H9 (cell line): ENCODE measurements at regions not wholly inside any gene's neighbourhood (a gene's known extent, or its start where the extent isn't known, plus 50 kb on each side); places are given as distances from the start of the nearest gene placed in this dataset.

Experiments used
- DNase-seq: peaks from one replicate; pipeline ENCODE4 v3.0.0-alpha.2; 2017
- H2AFZ ChIP-seq: one replicate; pipeline ENCODE4 v1.6.1; 2013; ENCODE audit warnings: mild to moderate bottlenecking, low read length, control low read depth, moderate library complexity
- H2AK5ac ChIP-seq: 2 replicates; pipeline ENCODE4 v1.6.1; 2013; ENCODE audit warnings: low read length, control low read depth, mixed read lengths; ENCODE audit not compliant: insufficient read length
- H2BK120ac ChIP-seq: one replicate; pipeline ENCODE4 v1.6.1; 2013; ENCODE audit warnings: low read depth, mild to moderate bottlenecking, low read length, control low read depth, inconsistent platforms; ENCODE audit not compliant: poor library complexity, severe bottlenecking
- H2BK12ac ChIP-seq: 2 replicates; pipeline ENCODE4 v1.6.1; 2013; ENCODE audit warnings: low read length, control low read depth, mixed read lengths, low read depth; ENCODE audit not compliant: insufficient read length
- H2BK15ac ChIP-seq: 2 replicates; pipeline ENCODE4 v1.6.1; 2013; ENCODE audit warnings: low read depth, low read length, control low read depth
- H2BK20ac ChIP-seq: one replicate; pipeline ENCODE4 v1.6.1; 2013; ENCODE audit warnings: low read depth, mild to moderate bottlenecking, low read length, control low read depth, inconsistent platforms; ENCODE audit not compliant: poor library complexity, severe bottlenecking
- H2BK5ac ChIP-seq: 2 replicates; pipeline ENCODE4 v1.6.1; 2013; ENCODE audit warnings: low read length, control low read depth, mixed read lengths; ENCODE audit not compliant: insufficient read length
- H3K14ac ChIP-seq: 2 replicates; pipeline ENCODE4 v1.6.1; 2013; ENCODE audit warnings: low read length, control low read depth; ENCODE audit not compliant: insufficient read depth
- H3K18ac ChIP-seq: 2 replicates; pipeline ENCODE4 v1.6.1; 2013; ENCODE audit warnings: low read depth, mild to moderate bottlenecking, mixed read lengths, low read length, control low read depth; ENCODE audit not compliant: insufficient read length
- H3K23ac ChIP-seq: 2 replicates; pipeline ENCODE4 v1.6.1; 2013; ENCODE audit warnings: low read length, control low read depth, mixed read lengths, low read depth; ENCODE audit not compliant: insufficient read length
- H3K23me2 ChIP-seq: 2 replicates; pipeline ENCODE4 v1.6.1; 2013; ENCODE audit warnings: low read depth, mild to moderate bottlenecking, mixed read lengths, low read length, control low read depth; ENCODE audit not compliant: insufficient read length, poor library complexity, severe bottlenecking
- H3K27ac ChIP-seq: 2 replicates; pipeline ENCODE4 v1.5.1; 2013; ENCODE audit warnings: low read length, control low read depth, mixed read lengths, low read depth; ENCODE audit not compliant: insufficient read length
- H3K27me3 ChIP-seq: 2 replicates; pipeline ENCODE4 v1.6.1; 2013; ENCODE audit warnings: low read length, control low read depth, inconsistent platforms; ENCODE audit not compliant: insufficient read depth
- H3K4ac ChIP-seq: 2 replicates; pipeline ENCODE4 v1.6.1; 2013; ENCODE audit warnings: low read depth, mild to moderate bottlenecking, control low read depth, inconsistent platforms, low read length, moderate library complexity
- H3K4me1 ChIP-seq: 2 replicates; pipeline ENCODE4 v1.6.1; 2013; ENCODE audit warnings: low read length, control low read depth, inconsistent platforms; ENCODE audit not compliant: insufficient read depth
- H3K4me2 ChIP-seq: 2 replicates; pipeline ENCODE4 v1.6.1; 2013; ENCODE audit warnings: low read length, control low read depth, mixed read lengths; ENCODE audit not compliant: insufficient read length, insufficient read depth
- H3K56ac ChIP-seq: 2 replicates; pipeline ENCODE4 v1.6.1; 2013; ENCODE audit warnings: low read depth, mild to moderate bottlenecking, mixed read lengths, low read length, control low read depth; ENCODE audit not compliant: insufficient read length
- H3K79me1 ChIP-seq: 2 replicates; pipeline ENCODE4 v1.6.1; 2013; ENCODE audit warnings: low read depth, mild to moderate bottlenecking, moderate library complexity, low read length, control low read depth, inconsistent platforms; ENCODE audit not compliant: insufficient read depth, poor library complexity, severe bottlenecking
- H3K79me2 ChIP-seq: 2 replicates; pipeline ENCODE4 v1.6.1; 2013; ENCODE audit warnings: low read length, control low read depth, inconsistent platforms; ENCODE audit not compliant: insufficient read depth
- H3K9ac ChIP-seq: 2 replicates; pipeline ENCODE4 v1.6.1; 2013; ENCODE audit warnings: low read length, control low read depth, mixed read lengths; ENCODE audit not compliant: insufficient read length; ENCODE audit errors: extremely low read depth
- H3K9me3 ChIP-seq: one replicate; pipeline ENCODE4 v1.6.1; 2013; ENCODE audit warnings: low read depth, low read length, inconsistent platforms; ENCODE audit not compliant: control insufficient read depth
- H3T11ph ChIP-seq: one replicate; pipeline ENCODE4 v1.6.1; 2013; ENCODE audit warnings: mild to moderate bottlenecking, low read length, control low read depth, inconsistent platforms
- H4K20me1 ChIP-seq: one replicate; pipeline ENCODE4 v1.6.1; 2013; ENCODE audit not compliant: control insufficient read depth, insufficient read length, insufficient read depth
- H4K5ac ChIP-seq: 2 replicates; pipeline ENCODE4 v1.6.1; 2013; ENCODE audit warnings: low read depth, mild to moderate bottlenecking, mixed read lengths, low read length, control low read depth; ENCODE audit not compliant: insufficient read length
- H4K8ac ChIP-seq: replicated peaks from 2 replicates; pipeline ENCODE4 v1.6.1; 2013; ENCODE audit warnings: low read length, control low read depth, mixed read lengths, low read depth; ENCODE audit not compliant: insufficient read length
- H4K91ac ChIP-seq: 2 replicates; pipeline ENCODE4 v1.6.1; 2013; ENCODE audit warnings: low read depth, mild to moderate bottlenecking, moderate library complexity, mixed read lengths, low read length, control low read depth; ENCODE audit not compliant: insufficient read length
- H3K27ac Mint-ChIP-seq, 3 experiments: 2 replicates in 2 of 3; 3 replicates in 1 of 3; pipeline ENCODE4 v1.8.0; 2020 to 2021; ENCODE audit warnings: mixed read lengths in 3 of 3, mild to moderate bottlenecking in 1 of 3, moderate library complexity in 1 of 3
- H3K27me3 Mint-ChIP-seq: 2 replicates; pipeline ENCODE4 v1.8.0; 2021; ENCODE audit warnings: low read depth, mild to moderate bottlenecking, moderate library complexity, mixed read lengths
- H3K36me3 Mint-ChIP-seq, 3 experiments: 2 replicates in 2 of 3; 3 replicates in 1 of 3; pipeline ENCODE4 v1.8.0; 2020 to 2021; ENCODE audit warnings: low read depth in 3 of 3, mixed read lengths in 3 of 3; ENCODE audit not compliant: insufficient read depth in 1 of 3
- H3K4me1 Mint-ChIP-seq, 2 experiments: 2 replicates each; pipeline ENCODE4 v1.8.0; 2020; ENCODE audit warnings: mixed read lengths in 2 of 2
- H3K4me3 Mint-ChIP-seq, 2 experiments: 2 replicates in 1 of 2; 3 replicates in 1 of 2; pipeline ENCODE4 v1.8.0; 2020 to 2021; ENCODE audit warnings: mild to moderate bottlenecking in 2 of 2, mixed read lengths in 2 of 2, moderate library complexity in 1 of 2
- H3K9me3 Mint-ChIP-seq, 2 experiments: 2 replicates in 1 of 2; 3 replicates in 1 of 2; pipeline ENCODE4 v1.8.0; 2020; ENCODE audit warnings: mild to moderate bottlenecking in 2 of 2, mixed read lengths in 2 of 2, moderate library complexity in 1 of 2
- CTCF ChIP-seq: fragments of 200-600 bp; sonication (generic); conservative IDR thresholded peaks from 3 replicates; pipeline ENCODE4 v1.8.0; 2021; ENCODE audit warnings: antibody characterized with exemption, mild to moderate bottlenecking
- WGBS: extraction: QIAGEN DNeasy Blood & Tissue Kit; methylation state at CpG from one replicate; pipeline ENCODE4 v1.1.7; 2013; ENCODE audit warnings: missing lambda C conversion rate, low lambda C conversion rate, mixed read lengths; ENCODE audit not compliant: insufficient read length; ENCODE audit errors: extremely low coverage; 5-methylcytosine and 5-hydroxymethylcytosine counted together

GRCh38 chr16:5971106-5971505 is 873.5 kb upstream of the EEF2KMT start:
- H3K27ac Mint-ChIP-seq: no peak overlapping the region
- H3K27me3 ChIP-seq: no peaks in the 10 kb centered on the region
- WGBS: no CpG with 5 or more reads among the region's 2 CpGs
- no peak for DNase-seq
- no peak overlapping the region for H2AFZ ChIP-seq
- H3K9me3 Mint-ChIP-seq: peaks cover 0 to 3% of the 10 kb centered on the region in 2 experiments; a peak in 1 of 5 replicates
- no peak overlapping the region for H3T11ph ChIP-seq
- H2BK12ac ChIP-seq: no peak overlapping the region
- no peak overlapping the region for H3K18ac ChIP-seq
- no peak overlapping the region for H3K4ac ChIP-seq
- H3K4me2 ChIP-seq: no peak overlapping the region
- H4K91ac ChIP-seq: no peak overlapping the region
- H3K23ac ChIP-seq: no peak overlapping the region
- no peak for TF ChIP-seq CTCF
- no peak overlapping the region for H3K9ac ChIP-seq
- no peak overlapping the region for H2BK120ac ChIP-seq
- H2BK15ac ChIP-seq: no peak overlapping the region
- no peak overlapping the region for H4K8ac ChIP-seq
- no peak overlapping the region for H3K14ac ChIP-seq
- H3K4me3 Mint-ChIP-seq: no peak overlapping the region
- H3K27ac ChIP-seq: no peak overlapping the region
- no peaks in the 10 kb centered on the region for H3K79me1 ChIP-seq
- no peaks in the 10 kb centered on the region for H3K9me3 ChIP-seq
- H3K79me2 ChIP-seq: no peaks in the 10 kb centered on the region
- no peak overlapping the region for H3K56ac ChIP-seq
- peaks cover 6 to 8% of the 10 kb centered on the region in 2 experiments for H3K4me1 Mint-ChIP-seq
- no peak overlapping the region for H2BK5ac ChIP-seq
- H4K20me1 ChIP-seq: no peaks in the 10 kb centered on the region
- no peak overlapping the region for H2BK20ac ChIP-seq
- no peak overlapping the region for H4K5ac ChIP-seq
- H2AK5ac ChIP-seq: no peak overlapping the region
- no peaks in the 10 kb centered on the region for H3K4me1 ChIP-seq
- no peaks in the 10 kb centered on the region; a peak in 1 of 7 replicates for H3K36me3 Mint-ChIP-seq
- H3K27me3 Mint-ChIP-seq: no peaks in the 10 kb centered on the region; the same call in 1 of the 2 replicates
- peaks cover 2% of the 10 kb centered on the region for H3K23me2 ChIP-seq
